K562 (cell line): ENCODE measurements at regions not wholly inside any gene's neighbourhood (a gene's known extent, or its start where the extent isn't known, plus 50 kb on each side); places are given as distances from the start of the nearest gene placed in this dataset.

Experiments
- ATAC-seq: fragments of 200-7000 bp; cut with Tn5 transposase; 3 replicates; pipeline ENCODE4 v1.9.1; 2020; ENCODE audit warnings: moderate library complexity
- BruUV-seq: library from RNA; stranded (reverse); fragments of 400-500 nt; replicated peaks from 2 replicates; lab custom pipeline; 2021; lab: Mats Ljungman, UMichigan
- CTCF ChIA-PET: fragments of 300-600 bp; formaldehyde crosslinking; extraction: SDS; loops from one replicate; lab custom pipeline; 2021; ENCODE audit warnings: low intra/inter-chr PET ratio; lab: Yijun Ruan, JAX
- POLR2A ChIA-PET: fragments of 300-600, 350-650 bp; sonication (Branson Sonifier 250); formaldehyde crosslinking; extraction: SDS; loops from one replicate; lab custom pipeline; 2021; ENCODE audit warnings: antibody characterized with exemption, inconsistent platforms; lab: Yijun Ruan, JAX
- DNase-seq, 4 experiments: peaks; one replicate each; pipeline versions ENCODE4 v3.0.0 to v3.0.0-alpha.2; 2011 to 2018; ENCODE audit warnings: low spot score in 3 of 4, mixed read lengths in 3 of 4; ENCODE audit errors: extremely low read depth in 1 of 4
- FAIRE-seq: peaks from 2 replicates; lab custom pipeline; 2011; peaks lifted over from hg19 to GRCh38; lab: Jason Lieb, UNC
- H2AFZ ChIP-seq: 2 replicates; pipeline ENCODE4 v1.6.0; 2011; ENCODE audit warnings: low read depth, low read length, control low read depth, inconsistent platforms
- H3K27ac ChIP-seq: fragments of 200-600 bp; 3 replicates; pipeline ENCODE4 v1.8.0; 2011; ENCODE audit warnings: low read depth, mild to moderate bottlenecking, control low read depth, inconsistent platforms, low read length, moderate library complexity, mixed read lengths; ENCODE audit errors: extremely low read depth
- H3K27me3 ChIP-seq, 2 experiments: fragments of 300-600 bp in 1 of 2; 2 replicates in 1 of 2; 3 replicates in 1 of 2; pipeline versions ENCODE4 v1.6.0 to v1.8.0; 2011; ENCODE audit warnings: inconsistent platforms in 2 of 2, low read length in 2 of 2, mild to moderate bottlenecking in 1 of 2, mixed read lengths in 1 of 2, moderate library complexity in 1 of 2; ENCODE audit not compliant: control insufficient read depth in 2 of 2, insufficient read depth in 2 of 2
- H3K36me3 ChIP-seq: fragments of 300-600 bp; 3 replicates; pipeline ENCODE4 v1.8.0; 2011; ENCODE audit warnings: mild to moderate bottlenecking, low read length, inconsistent platforms; ENCODE audit not compliant: control insufficient read depth, insufficient read depth
- H3K4me1 ChIP-seq, 2 experiments: fragments of 200-600 bp in 1 of 2; replicated peaks in 1 of 2; 2 replicates in 1 of 2; 3 replicates in 1 of 2; pipeline versions ENCODE4 v1.5.1 to v1.8.0; 2011; ENCODE audit warnings: inconsistent platforms in 2 of 2, low read length in 2 of 2, mild to moderate bottlenecking in 1 of 2, mixed read lengths in 1 of 2, moderate library complexity in 1 of 2; ENCODE audit not compliant: control insufficient read depth in 2 of 2, insufficient read depth in 2 of 2
- H3K4me2 ChIP-seq: 2 replicates; pipeline ENCODE4 v1.6.1; 2011; ENCODE audit warnings: low read length, control low read depth, inconsistent platforms, mixed read lengths; ENCODE audit not compliant: insufficient read depth
- H3K4me3 ChIP-seq: fragments of 200-600 bp; sonication (generic), shearing (Covaris generic); 2 replicates; pipeline ENCODE4 v1.5.1; 2016; ENCODE audit warnings: control low read depth, inconsistent platforms
- H3K79me2 ChIP-seq: fragments of 200-600 bp; 3 replicates; pipeline ENCODE4 v1.8.0; 2011; ENCODE audit warnings: low read length, inconsistent platforms; ENCODE audit not compliant: control insufficient read depth, insufficient read depth
- H3K9ac ChIP-seq, 2 experiments: 2 replicates each; pipeline versions ENCODE4 v1.6.0 to v1.6.1; 2011; ENCODE audit warnings: low read depth in 2 of 2, low read length in 2 of 2, control low read depth in 1 of 2, inconsistent platforms in 1 of 2, mild to moderate bottlenecking in 1 of 2, mixed read lengths in 1 of 2; ENCODE audit not compliant: insufficient read depth in 1 of 2
- H3K9me1 ChIP-seq: one replicate; pipeline ENCODE4 v1.6.0; 2011; ENCODE audit warnings: inconsistent platforms, mild to moderate bottlenecking, low read length, moderate library complexity; ENCODE audit not compliant: control insufficient read depth, insufficient read depth
- H3K9me3 ChIP-seq: replicated peaks from 2 replicates; pipeline ENCODE4 v1.5.1; 2011; ENCODE audit warnings: low read depth, low read length, inconsistent platforms; ENCODE audit not compliant: control insufficient read depth, insufficient read depth
- H4K20me1 ChIP-seq: replicated peaks from 2 replicates; pipeline ENCODE4 v1.6.1; 2011; ENCODE audit warnings: low read length, inconsistent platforms, mixed read lengths; ENCODE audit not compliant: control insufficient read depth, insufficient read depth
- ARHGAP35 ChIP-seq: fragments of 450-650 bp; IDR thresholded peaks from 2 replicates; pipeline ENCODE4 v1.6.1; 2018; ENCODE audit not compliant: partially characterized antibody
- BRD9 ChIP-seq: fragments of 450-650 bp; IDR thresholded peaks from 2 replicates; pipeline ENCODE4 v1.6.1; 2018; ENCODE audit warnings: low read depth; ENCODE audit not compliant: partially characterized antibody
- ERF ChIP-seq: fragments of 450-650 bp; formaldehyde crosslinking; IDR thresholded peaks from 2 replicates; pipeline ENCODE4 v1.4.0; 2020; ENCODE audit warnings: mild to moderate bottlenecking, mixed read lengths
- FOXK1 ChIP-seq: sonication (generic); formaldehyde crosslinking; IDR thresholded peaks from 2 replicates; pipeline ENCODE4 v1.8.0; 2022; ENCODE audit warnings: missing genetic modification reagents, mild to moderate bottlenecking, borderline replicate concordance
- FUS ChIP-seq: fragments of 200-400 bp; formaldehyde crosslinking; optimal IDR thresholded peaks from 2 replicates; pipeline ENCODE3; 2017; ENCODE audit warnings: low read depth, low read length
- HOMEZ ChIP-seq: fragments of 250-450 bp; sonication (Bioruptor Pico); IDR thresholded peaks from 2 replicates; pipeline ENCODE4 v1.4.0; 2020; ENCODE audit warnings: mild to moderate bottlenecking, moderate library complexity
- KAT8 ChIP-seq: fragments of 450-650 bp; IDR thresholded peaks from 2 replicates; pipeline ENCODE4 v1.6.1; 2016; ENCODE audit warnings: low read depth, mild to moderate bottlenecking
- MIER1 ChIP-seq: fragments of 450-650 bp; IDR thresholded peaks from 2 replicates; pipeline ENCODE4 v1.6.1; 2016; ENCODE audit warnings: antibody characterized with exemption, mild to moderate bottlenecking, low read depth
- TAF1 ChIP-seq: IDR thresholded peaks from 2 replicates; pipeline ENCODE4 v1.6.1; 2011; ENCODE audit warnings: mild to moderate bottlenecking, low read length, moderate library complexity; ENCODE audit not compliant: insufficient read depth, control insufficient read depth, severe bottlenecking; ENCODE audit errors: extremely low read depth
- ZBTB49 ChIP-seq: sonication (generic); formaldehyde crosslinking; IDR thresholded peaks from 2 replicates; pipeline ENCODE4 v1.8.0; 2022; ENCODE audit warnings: missing genetic modification reagents, mild to moderate bottlenecking, borderline replicate concordance
- ZC3H8 ChIP-seq: fragments of 450-650 bp; IDR thresholded peaks from 2 replicates; pipeline ENCODE4 v1.6.1; 2017
- ZFP36 ChIP-seq: fragments of 150-350 bp; IDR thresholded peaks from 2 replicates; pipeline ENCODE4 v1.6.1; 2018; ENCODE audit warnings: low read length, low read depth; ENCODE audit not compliant: partially characterized antibody
- ZNF232 ChIP-seq: sonication (generic); formaldehyde crosslinking; IDR thresholded peaks from 2 replicates; pipeline ENCODE4 v1.8.0; 2022; ENCODE audit warnings: mild to moderate bottlenecking, missing genetic modification reagents
- ZNF518B ChIP-seq: fragments of 250-450 bp; sonication (Bioruptor Pico); IDR thresholded peaks from 2 replicates; pipeline ENCODE4 v1.5.0; 2021; ENCODE audit warnings: mild to moderate bottlenecking, moderate library complexity
- WGBS: fragments of 100-300 bp; shearing (Covaris generic); methylation state at CpG from one replicate; pipeline ENCODE4 v1.1.6; 2016; ENCODE audit warnings: low coverage, mixed read lengths; ENCODE audit not compliant: insufficient coverage; ENCODE audit errors: missing lambda C conversion rate; 5-methylcytosine and 5-hydroxymethylcytosine counted together
- in situ Hi-C: fragments of 300-500 bp; cut with MboI; formaldehyde crosslinking; loops from 4 replicates; pipeline ENCODE4 v1.15.0; 2018; ENCODE audit warnings: inconsistent platforms, mixed read lengths
- intact Hi-C: fragments of 100-400 bp; cut with micrococcal nuclease; formaldehyde crosslinking; loops from 2 replicates; pipeline ENCODE4 v1.14.2; 2022

GRCh38 chr6:93858213-93858612 lies 438.9 kb upstream of the EPHA7 start:
- H3K4me1 ChIP-seq: no peaks in the 10 kb centered on the region
- ChIA-PET CTCF (no interaction called here), POLR2A (no interaction called here)
- no peaks in the 10 kb centered on the region for H3K9me1 ChIP-seq
- no TSS peak for BruUV-seq
- FAIRE-seq (no peak), ATAC-seq (no peak), DNase-seq (no peak)
- H3K9me3 ChIP-seq: no peaks in the 10 kb centered on the region
- intact Hi-C loops (no loop called here), in situ Hi-C loops (no loop called here)
- no peak overlapping the region for H2AFZ ChIP-seq
- no peak overlapping the region for H3K4me3 ChIP-seq
- H3K4me2 ChIP-seq: no peak overlapping the region
- H3K27me3 ChIP-seq: no peaks in the 10 kb centered on the region
- H3K79me2 ChIP-seq: no peaks in the 10 kb centered on the region
- no peak overlapping the region for H3K27ac ChIP-seq
- no peak for TF ChIP-seq FUS
- no peak for TF ChIP-seq ZNF232
- no peak for TF ChIP-seq FOXK1
- TF ChIP-seq TAF1: no peak
- TF ChIP-seq BRD9: no peak
- no peak for TF ChIP-seq ARHGAP35
- TF ChIP-seq MIER1: no peak
- TF ChIP-seq ERF: no peak
- TF ChIP-seq ZFP36: no peak
- TF ChIP-seq ZNF518B (CRISPR knock-in tag): no peak
- no peak for TF ChIP-seq ZBTB49 (CRISPR knock-in tag)
- TF ChIP-seq KAT8: no peak
- TF ChIP-seq ZC3H8: no peak
- TF ChIP-seq HOMEZ (CRISPR knock-in tag): no peak
- no peak overlapping the region for H3K9ac ChIP-seq
- whole genome bisulfite sequencing: 7% methylated on average over 2 of the region's 2 CpGs
- H3K36me3 ChIP-seq: no peaks in the 10 kb centered on the region
- H4K20me1 ChIP-seq: no peaks in the 10 kb centered on the region
